HepG2 (cell line): ENCODE measurements at regions not wholly inside any gene's neighbourhood (a gene's known extent, or its start where the extent isn't known, plus 50 kb on each side); places are given as distances from the start of the nearest gene placed in this dataset.
"Not testable (repeated sequence)": the region's sequence is repeated elsewhere in the genome, so short reads cannot be mapped to it uniquely, and the experiment has no call there.

Experiments
- ARID2 ChIP-seq: sonication (generic); formaldehyde crosslinking; IDR thresholded peaks from 2 replicates; pipeline ENCODE4 v1.8.1; 2022; ENCODE audit warnings: mild to moderate bottlenecking, missing genetic modification reagents, borderline replicate concordance
- CREM ChIP-seq, 2 experiments: sonication (generic) in 1 of 2; formaldehyde crosslinking in 1 of 2; IDR thresholded peaks; 2 replicates each; pipeline versions ENCODE4 v1.4.0 to v1.6.1; 2016 to 2020; ENCODE audit warnings: antibody characterized with exemption in 1 of 2, mild to moderate bottlenecking in 1 of 2, missing genetic modification reagents in 1 of 2
- EP300 ChIP-seq, 3 experiments: sonication (generic) in 1 of 3; formaldehyde crosslinking in 1 of 3; IDR thresholded peaks; 2 replicates each; pipeline versions ENCODE4 v1.5.1 to v1.6.1; 2011 to 2020; ENCODE audit warnings: low read depth in 2 of 3, low read length in 2 of 3, borderline replicate concordance in 1 of 3, improper control_type of control experiment in 1 of 3, mild to moderate bottlenecking in 1 of 3, missing genetic modification reagents in 1 of 3, moderate library complexity in 1 of 3
- EZH2 ChIP-seq: conservative IDR thresholded peaks from 2 replicates; pipeline ENCODE4 v1.6.1; 2012; ENCODE audit warnings: mild to moderate bottlenecking, low read depth, low read length, moderate library complexity
- GATAD2A ChIP-seq: IDR thresholded peaks from 2 replicates; pipeline ENCODE4 v1.6.1; 2016
- SP1 ChIP-seq, 2 experiments: fragments of 450-650 bp in 1 of 2; sonication (generic) in 1 of 2; formaldehyde crosslinking in 1 of 2; IDR thresholded peaks; 2 replicates each; pipeline versions ENCODE4 v1.4.0 to v1.6.1; 2016 to 2020; ENCODE audit warnings: missing genetic modification reagents in 1 of 2
- ZNF24 ChIP-seq: fragments of 450-650 bp; IDR thresholded peaks from 2 replicates; pipeline ENCODE4 v1.6.1; 2017; ENCODE audit warnings: antibody characterized with exemption, mild to moderate bottlenecking
- ZNF256 ChIP-seq: sonication (generic); formaldehyde crosslinking; conservative IDR thresholded peaks from 2 replicates; pipeline ENCODE4 v1.4.0; 2020; ENCODE audit warnings: missing genetic modification reagents
- ZNF263 ChIP-seq: sonication (generic); formaldehyde crosslinking; IDR thresholded peaks from 2 replicates; pipeline ENCODE4 v1.4.0; 2020; ENCODE audit warnings: missing genetic modification reagents
- ZNF569 ChIP-seq: sonication (generic); formaldehyde crosslinking; IDR thresholded peaks from 2 replicates; pipeline ENCODE4 v1.5.0; 2020; ENCODE audit warnings: mild to moderate bottlenecking, missing genetic modification reagents, moderate library complexity, borderline replicate concordance
- ZNF816 ChIP-seq: sonication (generic); formaldehyde crosslinking; IDR thresholded peaks from 2 replicates; pipeline ENCODE4 v1.8.0; 2022; ENCODE audit warnings: missing genetic modification reagents, mild to moderate bottlenecking, borderline replicate concordance
- TF ChIP-seq, protein P1 (sequence below): sonication (generic); formaldehyde crosslinking; IDR thresholded peaks from 2 replicates; pipeline ENCODE4 v1.4.0; 2020; ENCODE audit warnings: missing genetic modification reagents, borderline replicate concordance

- TF ChIP-seq ARID2 (CRISPR knock-in tag); EZH2; ZNF256 (CRISPR knock-in tag); EP300 (IDR thresholded peaks at IDR 0.05; ENCODE audit: low read depth in 2 of 2, low read length in 2 of 2); EP300 (CRISPR knock-in tag; IDR thresholded peaks at IDR 0.05; ENCODE audit: borderline replicate concordance); ZNF569; ZNF263; ZNF816 (CRISPR knock-in tag); SP1 (IDR thresholded peaks at IDR 0.05); SP1 (CRISPR knock-in tag; IDR thresholded peaks at IDR 0.05); ZNF24; CREM (IDR thresholded peaks at IDR 0.05); CREM (CRISPR knock-in tag; IDR thresholded peaks at IDR 0.05); GATAD2A (CRISPR knock-in tag): not testable (repeated sequence)
- TF ChIP-seq, protein P1, sequence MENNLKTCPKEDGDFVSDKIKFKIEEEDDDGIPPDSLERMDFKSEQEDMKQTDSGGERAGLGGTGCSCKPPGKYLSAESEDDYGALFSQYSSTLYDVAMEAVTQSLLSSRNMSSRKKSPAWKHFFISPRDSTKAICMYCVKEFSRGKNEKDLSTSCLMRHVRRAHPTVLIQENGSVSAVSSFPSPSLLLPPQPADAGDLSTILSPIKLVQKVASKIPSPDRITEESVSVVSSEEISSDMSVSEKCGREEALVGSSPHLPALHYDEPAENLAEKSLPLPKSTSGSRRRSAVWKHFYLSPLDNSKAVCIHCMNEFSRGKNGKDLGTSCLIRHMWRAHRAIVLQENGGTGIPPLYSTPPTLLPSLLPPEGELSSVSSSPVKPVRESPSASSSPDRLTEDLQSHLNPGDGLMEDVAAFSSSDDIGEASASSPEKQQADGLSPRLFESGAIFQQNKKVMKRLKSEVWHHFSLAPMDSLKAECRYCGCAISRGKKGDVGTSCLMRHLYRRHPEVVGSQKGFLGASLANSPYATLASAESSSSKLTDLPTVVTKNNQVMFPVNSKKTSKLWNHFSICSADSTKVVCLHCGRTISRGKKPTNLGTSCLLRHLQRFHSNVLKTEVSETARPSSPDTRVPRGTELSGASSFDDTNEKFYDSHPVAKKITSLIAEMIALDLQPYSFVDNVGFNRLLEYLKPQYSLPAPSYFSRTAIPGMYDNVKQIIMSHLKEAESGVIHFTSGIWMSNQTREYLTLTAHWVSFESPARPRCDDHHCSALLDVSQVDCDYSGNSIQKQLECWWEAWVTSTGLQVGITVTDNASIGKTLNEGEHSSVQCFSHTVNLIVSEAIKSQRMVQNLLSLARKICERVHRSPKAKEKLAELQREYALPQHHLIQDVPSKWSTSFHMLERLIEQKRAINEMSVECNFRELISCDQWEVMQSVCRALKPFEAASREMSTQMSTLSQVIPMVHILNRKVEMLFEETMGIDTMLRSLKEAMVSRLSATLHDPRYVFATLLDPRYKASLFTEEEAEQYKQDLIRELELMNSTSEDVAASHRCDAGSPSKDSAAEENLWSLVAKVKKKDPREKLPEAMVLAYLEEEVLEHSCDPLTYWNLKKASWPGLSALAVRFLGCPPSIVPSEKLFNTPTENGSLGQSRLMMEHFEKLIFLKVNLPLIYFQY (CRISPR knock-in tag): not testable (repeated sequence)
These were observed 244.5 kb upstream of the TRIB2 start for GRCh38 chr2:12472265-12472664.
